ENCODE measurements at regions not wholly inside any gene's neighbourhood (a gene's known extent, or its start where the extent isn't known, plus 50 kb on each side); places are given as distances from the start of the nearest gene placed in this dataset.

- no peaks in the 10 kb centered on the region for H3K4me1 Mint-ChIP-seq
- no peaks in the 10 kb centered on the region for H3K36me3 Mint-ChIP-seq (ENCODE audit: low read depth)
- no peak overlapping the region for H3K4me3 Mint-ChIP-seq
- no peaks in the 10 kb centered on the region for H3K27me3 Mint-ChIP-seq
- no peak overlapping the region for H3K27ac Mint-ChIP-seq
- peaks cover 2% of the 10 kb centered on the region for H3K9me3 Mint-ChIP-seq
- ChIA-PET POLR2A (no interaction called here), CTCF (no interaction called here)
- no peak for DNase-seq
These were observed 216.9 kb upstream of the PPP2R2D start for GRCh38 chr10:131683941-131684340.

- H3K27ac Mint-ChIP-seq, result no peak overlapping the region
- no peak for DNase-seq
- H3K4me1 Mint-ChIP-seq, result no peaks in the 10 kb centered on the region
- POLR2A ChIA-PET, result no interaction called here
- no peaks in the 10 kb centered on the region for H3K36me3 Mint-ChIP-seq (ENCODE audit: low read depth)
- no peak overlapping the region for H3K4me3 Mint-ChIP-seq
- CTCF ChIA-PET, result no interaction called here
- no peaks in the 10 kb centered on the region for H3K27me3 Mint-ChIP-seq
- H3K9me3 Mint-ChIP-seq, result no peaks in the 10 kb centered on the region
These were observed 215.8 kb upstream of the PPP2R2D start for GRCh38 chr10:131685007-131685406.

GRCh38 chr10:131685576-131685975 is 215.2 kb upstream of the PPP2R2D start:
- no peaks in the 10 kb centered on the region for H3K9me3 Mint-ChIP-seq
- H3K27me3 Mint-ChIP-seq, result no peaks in the 10 kb centered on the region
- CTCF ChIA-PET, result no interaction called here
- H3K4me1 Mint-ChIP-seq, result no peaks in the 10 kb centered on the region
- no peak overlapping the region for H3K27ac Mint-ChIP-seq
- H3K36me3 Mint-ChIP-seq (ENCODE audit: low read depth), result no peaks in the 10 kb centered on the region
- POLR2A ChIA-PET, result no interaction called here
- no peak overlapping the region for H3K4me3 Mint-ChIP-seq
- DNase-seq, result no peak

- Mint-ChIP-seq H3K4me3 (no peak overlapping the region), H3K4me1 (no peaks in the 10 kb centered on the region), H3K36me3 (ENCODE audit: low read depth) (no peaks in the 10 kb centered on the region), H3K27me3 (no peaks in the 10 kb centered on the region), H3K27ac (no peak overlapping the region), H3K9me3 (no peaks in the 10 kb centered on the region)
- POLR2A ChIA-PET, result no interaction called here
- CTCF ChIA-PET, result no interaction called here
- no peak for DNase-seq
These were observed 213.9 kb upstream of the PPP2R2D start for GRCh38 chr10:131686781-131687420.

- no peak for DNase-seq
- Mint-ChIP-seq H3K4me3 (no peak overlapping the region), H3K27ac (no peak overlapping the region), H3K9me3 (no peaks in the 10 kb centered on the region), H3K36me3 (ENCODE audit: low read depth) (no peaks in the 10 kb centered on the region), H3K27me3 (no peaks in the 10 kb centered on the region), H3K4me1 (no peaks in the 10 kb centered on the region)
- POLR2A ChIA-PET, result no interaction called here
- CTCF ChIA-PET, result no interaction called here
These were observed 212.5 kb upstream of the PPP2R2D start for GRCh38 chr10:131688304-131688703.

GRCh38 chr10:131689016-131689415 is 211.8 kb upstream of the PPP2R2D start:
- POLR2A ChIA-PET, result no interaction called here
- no peak overlapping the region for H3K4me3 Mint-ChIP-seq
- no peaks in the 10 kb centered on the region for H3K4me1 Mint-ChIP-seq
- no peaks in the 10 kb centered on the region for H3K36me3 Mint-ChIP-seq (ENCODE audit: low read depth)
- no peaks in the 10 kb centered on the region for H3K9me3 Mint-ChIP-seq
- CTCF ChIA-PET, result no interaction called here
- no peak for DNase-seq
- no peak overlapping the region for H3K27ac Mint-ChIP-seq
- H3K27me3 Mint-ChIP-seq, result no peaks in the 10 kb centered on the region

- H3K27ac Mint-ChIP-seq, result no peak overlapping the region
- CTCF ChIA-PET, result no interaction called here
- POLR2A ChIA-PET, result no interaction called here
These were observed 211.3 kb upstream of the PPP2R2D start for GRCh38 chr10:131689486-131689885.

GRCh38 chr10:131689954-131690757 is 210.7 kb upstream of the PPP2R2D start:
- Mint-ChIP-seq H3K36me3 (ENCODE audit: low read depth) (no peaks in the 10 kb centered on the region), H3K9me3 (no peaks in the 10 kb centered on the region), H3K27ac (no peak overlapping the region), H3K4me3 (no peak overlapping the region), H3K4me1 (no peaks in the 10 kb centered on the region), H3K27me3 (no peaks in the 10 kb centered on the region)
- ChIA-PET POLR2A (no interaction called here), CTCF (no interaction called here)
- no peak for DNase-seq

More at GRCh38 chr10:131689486-131689885, 211.3 kb upstream of the PPP2R2D start:
- Mint-ChIP-seq H3K9me3 (no peaks in the 10 kb centered on the region), H3K4me1 (no peaks in the 10 kb centered on the region), H3K27me3 (no peaks in the 10 kb centered on the region), H3K36me3 (ENCODE audit: low read depth) (no peaks in the 10 kb centered on the region), H3K4me3 (no peak overlapping the region)
- no peak for DNase-seq

- ChIA-PET CTCF (no interaction called here), POLR2A (no interaction called here)
- H3K27ac Mint-ChIP-seq, result no peak overlapping the region
- no peaks in the 10 kb centered on the region for H3K36me3 Mint-ChIP-seq (ENCODE audit: low read depth)
- no peaks in the 10 kb centered on the region for H3K4me1 Mint-ChIP-seq
- no peak overlapping the region for H3K4me3 Mint-ChIP-seq
- no peaks in the 10 kb centered on the region for H3K9me3 Mint-ChIP-seq
- DNase-seq, result no peak
- H3K27me3 Mint-ChIP-seq, result no peaks in the 10 kb centered on the region
These were observed 210.0 kb upstream of the PPP2R2D start for GRCh38 chr10:131690805-131691239.

- POLR2A ChIA-PET, result no interaction called here
- no peaks in the 10 kb centered on the region for H3K27me3 Mint-ChIP-seq
These were observed 209.2 kb upstream of the PPP2R2D start for GRCh38 chr10:131691481-131692090.

GRCh38 chr10:131692176-131692575 is 208.6 kb upstream of the PPP2R2D start:
- ChIA-PET POLR2A (no interaction called here), CTCF (no interaction called here)
- Mint-ChIP-seq H3K27ac (no peak overlapping the region), H3K9me3 (peaks cover 3% of the 10 kb centered on the region), H3K4me3 (no peak overlapping the region), H3K4me1 (no peaks in the 10 kb centered on the region), H3K36me3 (ENCODE audit: low read depth) (no peaks in the 10 kb centered on the region), H3K27me3 (no peaks in the 10 kb centered on the region)
- DNase-seq, result no peak

More at GRCh38 chr10:131691481-131692090, 209.2 kb upstream of the PPP2R2D start:
- Mint-ChIP-seq H3K27ac (no peak overlapping the region), H3K4me3 (no peak overlapping the region), H3K9me3 (peaks cover 3% of the 10 kb centered on the region), H3K4me1 (no peaks in the 10 kb centered on the region), H3K36me3 (ENCODE audit: low read depth) (no peaks in the 10 kb centered on the region)
- CTCF ChIA-PET, result no interaction called here
- no peak for DNase-seq

GRCh38 chr10:131692686-131693334 is 208.0 kb upstream of the PPP2R2D start:
- no peaks in the 10 kb centered on the region for H3K36me3 Mint-ChIP-seq (ENCODE audit: low read depth)
- POLR2A ChIA-PET, result no interaction called here
- H3K27me3 Mint-ChIP-seq, result no peaks in the 10 kb centered on the region
- CTCF ChIA-PET, result no interaction called here
- no peak for DNase-seq
- no peak overlapping the region for H3K4me3 Mint-ChIP-seq
- no peaks in the 10 kb centered on the region for H3K4me1 Mint-ChIP-seq
- H3K9me3 Mint-ChIP-seq, result peaks cover 3% of the 10 kb centered on the region
- H3K27ac Mint-ChIP-seq, result no peak overlapping the region

- no peak overlapping the region for H3K4me3 Mint-ChIP-seq
- H3K27ac Mint-ChIP-seq, result no peak overlapping the region
- H3K27me3 Mint-ChIP-seq, result no peaks in the 10 kb centered on the region
- H3K36me3 Mint-ChIP-seq (ENCODE audit: low read depth), result no peaks in the 10 kb centered on the region
- CTCF ChIA-PET, result no interaction called here
- H3K4me1 Mint-ChIP-seq, result no peaks in the 10 kb centered on the region
- H3K9me3 Mint-ChIP-seq, result peaks cover 6% of the 10 kb centered on the region
- POLR2A ChIA-PET, result no interaction called here
- no peak for DNase-seq
These were observed 207.0 kb upstream of the PPP2R2D start for GRCh38 chr10:131693766-131694165.
